AG04449 (cell line): ENCODE measurements at regions not wholly inside any gene's neighbourhood (a gene's known extent, or its start where the extent isn't known, plus 50 kb on each side); places are given as distances from the start of the nearest gene placed in this dataset.
"Not testable (repeated sequence)": the region's sequence is repeated elsewhere in the genome, so short reads cannot be mapped to it uniquely, and the experiment has no call there.

ENCODE experiments used
- CTCF ChIA-PET: fragments of 350-600 bp; formaldehyde crosslinking; extraction: SDS; loops from one replicate; lab custom pipeline; 2021; ENCODE audit warnings: antibody characterized with exemption; lab: Yijun Ruan, JAX
- POLR2A ChIA-PET: fragments of 400-600, 350-600 bp; formaldehyde crosslinking; extraction: SDS; loops from one replicate; lab custom pipeline; 2020; ENCODE audit warnings: antibody characterized with exemption, inconsistent platforms; lab: Yijun Ruan, JAX
- DNase-seq: peaks from one replicate; pipeline ENCODE4 v3.0.0-alpha.2; 2010; ENCODE audit warnings: low read depth, low spot score
- H3K4me3 ChIP-seq: 2 replicates; pipeline ENCODE4 v1.5.1; 2011; ENCODE audit warnings: low read depth, mild to moderate bottlenecking, control low read depth, low read length
- TF ChIP-seq, protein P1 (sequence below): IDR thresholded peaks from one replicate; pipeline ENCODE4 v1.5.1; 2011; ENCODE audit warnings: mild to moderate bottlenecking, moderate library complexity, low read length, control low read depth, inconsistent platforms; ENCODE audit not compliant: insufficient read depth; ENCODE audit errors: missing control alignments

DNA sequence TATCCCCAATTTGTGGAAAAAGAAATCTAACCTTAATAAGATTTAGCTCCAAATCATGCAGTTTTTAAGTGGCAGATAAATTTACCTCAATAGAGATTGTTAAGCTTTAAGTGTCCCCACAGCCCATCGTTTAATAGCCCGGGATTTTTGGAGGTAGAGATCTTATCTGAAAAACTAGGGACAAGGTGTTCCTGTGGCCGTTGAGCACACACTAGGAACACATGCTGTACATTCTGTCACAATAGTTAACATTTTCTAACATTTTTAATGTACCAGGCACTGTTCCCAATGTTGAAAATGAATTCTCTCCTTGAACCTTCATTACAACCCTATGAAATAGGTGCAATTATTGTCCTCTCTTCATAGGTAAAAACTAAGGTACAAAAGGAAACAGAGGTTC lies 85.7 kb upstream of the PLD5 start:
- TF ChIP-seq, protein P1, sequence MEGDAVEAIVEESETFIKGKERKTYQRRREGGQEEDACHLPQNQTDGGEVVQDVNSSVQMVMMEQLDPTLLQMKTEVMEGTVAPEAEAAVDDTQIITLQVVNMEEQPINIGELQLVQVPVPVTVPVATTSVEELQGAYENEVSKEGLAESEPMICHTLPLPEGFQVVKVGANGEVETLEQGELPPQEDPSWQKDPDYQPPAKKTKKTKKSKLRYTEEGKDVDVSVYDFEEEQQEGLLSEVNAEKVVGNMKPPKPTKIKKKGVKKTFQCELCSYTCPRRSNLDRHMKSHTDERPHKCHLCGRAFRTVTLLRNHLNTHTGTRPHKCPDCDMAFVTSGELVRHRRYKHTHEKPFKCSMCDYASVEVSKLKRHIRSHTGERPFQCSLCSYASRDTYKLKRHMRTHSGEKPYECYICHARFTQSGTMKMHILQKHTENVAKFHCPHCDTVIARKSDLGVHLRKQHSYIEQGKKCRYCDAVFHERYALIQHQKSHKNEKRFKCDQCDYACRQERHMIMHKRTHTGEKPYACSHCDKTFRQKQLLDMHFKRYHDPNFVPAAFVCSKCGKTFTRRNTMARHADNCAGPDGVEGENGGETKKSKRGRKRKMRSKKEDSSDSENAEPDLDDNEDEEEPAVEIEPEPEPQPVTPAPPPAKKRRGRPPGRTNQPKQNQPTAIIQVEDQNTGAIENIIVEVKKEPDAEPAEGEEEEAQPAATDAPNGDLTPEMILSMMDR = no peak
- ChIA-PET POLR2A (no interaction called here), CTCF (no interaction called here)
- H3K4me3 ChIP-seq = no peak overlapping the region
- DNase-seq = no peak

GRCh38 chr1:242605521-242605920 lies 81.0 kb upstream of the PLD5 start:
- no peak overlapping the region for H3K4me3 ChIP-seq
- CTCF ChIA-PET = no interaction called here
- DNase-seq = no peak
- POLR2A ChIA-PET = no interaction called here
- TF ChIP-seq, protein P1 = no peak

- CTCF ChIA-PET = no interaction called here
- TF ChIP-seq, protein P1 = no peak
Measured at GRCh38 chr1:242602001-242602400, 77.5 kb upstream of the PLD5 start.

GRCh38 chr1:242593756-242594155 lies 69.3 kb upstream of the PLD5 start:
- H3K4me3 ChIP-seq, DNase-seq, POLR2A ChIA-PET, CTCF ChIA-PET: not testable (repeated sequence)

More at GRCh38 chr1:242602001-242602400, 77.5 kb upstream of the PLD5 start:
- POLR2A ChIA-PET = no interaction called here
- no peak for DNase-seq
- H3K4me3 ChIP-seq = no peak overlapping the region

GRCh38 chr1:242586360-242586680 lies 61.8 kb upstream of the PLD5 start:
- ChIA-PET CTCF (no interaction called here), POLR2A (no interaction called here)
- no peak for DNase-seq
- H3K4me3 ChIP-seq = no peak overlapping the region
- TF ChIP-seq, protein P1 = no peak

DNA sequence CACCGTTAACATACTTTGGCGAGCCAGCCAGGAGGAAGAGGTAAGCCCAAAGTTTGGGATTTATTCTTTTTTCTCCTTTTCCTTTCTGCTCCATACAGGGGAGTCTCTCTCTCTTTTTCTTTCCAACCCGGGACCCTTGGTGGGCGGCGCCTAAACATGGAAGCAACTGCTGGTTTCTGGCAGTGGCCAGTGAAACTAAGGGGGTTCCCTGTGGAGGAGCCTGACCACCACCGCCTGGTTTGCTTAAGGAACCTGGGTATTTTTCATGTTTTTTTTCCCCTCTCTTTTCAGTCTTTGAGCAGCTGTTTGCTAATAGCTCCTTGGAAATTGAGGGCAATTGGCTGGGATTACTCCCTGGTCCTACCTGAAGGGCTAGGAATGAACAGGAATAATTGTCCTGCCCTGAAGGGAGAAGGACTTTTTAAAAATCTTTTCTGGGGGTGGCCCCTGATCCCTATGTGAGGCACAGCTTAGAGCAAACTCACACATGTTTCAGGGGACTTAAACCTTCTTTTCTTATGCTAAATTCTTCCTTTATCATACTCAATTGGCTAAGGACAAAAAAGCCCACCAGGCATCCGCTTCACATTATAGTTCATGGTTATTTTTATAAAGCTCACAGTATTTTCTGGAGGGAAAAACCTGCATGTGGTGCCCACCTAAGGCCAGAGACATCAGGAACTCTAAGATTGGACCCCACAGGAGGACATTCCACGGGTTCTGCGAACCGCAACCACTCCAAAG lies 61.3 kb upstream of the PLD5 start:
- no peak for DNase-seq
- ChIA-PET CTCF (no interaction called here), POLR2A (no interaction called here)
- TF ChIP-seq, protein P1 = no peak
- no peak overlapping the region for H3K4me3 ChIP-seq

- TF ChIP-seq, protein P1 = no peak
- ChIA-PET POLR2A (no interaction called here), CTCF (no interaction called here)
- H3K4me3 ChIP-seq = no peak overlapping the region
- no peak for DNase-seq
Measured at GRCh38 chr1:242582669-242583068, 58.2 kb upstream of the PLD5 start.
